IMR-90 (cell line): ENCODE measurements at regions not wholly inside any gene's neighbourhood (a gene's known extent, or its start where the extent isn't known, plus 50 kb on each side); places are given as distances from the start of the nearest gene placed in this dataset.
"Not testable (repeated sequence)": the region's sequence is repeated elsewhere in the genome, so short reads cannot be mapped to it uniquely, and the experiment has no call there.

Source experiments
- BHLHE40 ChIP-seq: fragments of 150-350 bp; IDR thresholded peaks from 2 replicates; pipeline ENCODE4 v1.6.1; 2016; ENCODE audit warnings: mild to moderate bottlenecking, low read depth, low read length
- CEBPB ChIP-seq: IDR thresholded peaks from 2 replicates; pipeline ENCODE4 v1.6.1; 2012; ENCODE audit warnings: low read depth, low read length, improper control_type of control experiment
- CHD1 ChIP-seq: IDR thresholded peaks from 2 replicates; pipeline ENCODE4 v1.6.1; 2012; ENCODE audit warnings: low read depth, low read length, improper control_type of control experiment
- FOS ChIP-seq: fragments of 150-350 bp; IDR thresholded peaks from 2 replicates; pipeline ENCODE4 v1.6.1; 2016; ENCODE audit warnings: low read depth, low read length
- MAFK ChIP-seq: IDR thresholded peaks from 2 replicates; pipeline ENCODE4 v1.6.1; 2012; ENCODE audit warnings: low read depth, low read length, improper control_type of control experiment
- MAZ ChIP-seq: IDR thresholded peaks from 2 replicates; pipeline ENCODE4 v1.6.1; 2012; ENCODE audit warnings: low read depth, mild to moderate bottlenecking, low read length, improper control_type of control experiment, moderate library complexity, borderline replicate concordance
- NFE2L2 ChIP-seq: fragments of 150-350 bp; IDR thresholded peaks from 2 replicates; pipeline ENCODE4 v1.6.1; 2016; ENCODE audit warnings: low read depth, mild to moderate bottlenecking, low read length
- POLR2A ChIP-seq: IDR thresholded peaks from 2 replicates; pipeline ENCODE4 v1.6.1; 2012; ENCODE audit warnings: mild to moderate bottlenecking, low read depth, low read length
- RAD21 ChIP-seq: IDR thresholded peaks from 2 replicates; pipeline ENCODE4 v1.6.1; 2012; ENCODE audit warnings: low read length, improper control_type of control experiment
- RFX5 ChIP-seq: IDR thresholded peaks from 2 replicates; pipeline ENCODE4 v1.8.0; 2012; ENCODE audit warnings: low read depth, mild to moderate bottlenecking, low read length, moderate library complexity
- SMC3 ChIP-seq: fragments of 150-350 bp; IDR thresholded peaks from 2 replicates; pipeline ENCODE4 v1.6.1; 2016; ENCODE audit warnings: low read depth, mild to moderate bottlenecking, antibody characterized with exemption, low read length, moderate library complexity
- TF ChIP-seq, protein P1 (sequence below): conservative IDR thresholded peaks from 2 replicates; pipeline ENCODE4 v1.5.1; 2012; ENCODE audit warnings: mild to moderate bottlenecking, low read depth, low read length, improper control_type of control experiment
- TF ChIP-seq, protein P2 (sequence below): fragments of 150-350 bp; IDR thresholded peaks from 2 replicates; pipeline ENCODE4 v1.6.1; 2016; ENCODE audit warnings: low read depth, mild to moderate bottlenecking, low read length, moderate library complexity, borderline replicate concordance
- TF ChIP-seq, protein P3 (sequence below): fragments of 150-350 bp; IDR thresholded peaks from 2 replicates; pipeline ENCODE4 v1.6.1; 2017; ENCODE audit warnings: mild to moderate bottlenecking, antibody characterized with exemption, low read length, low read depth

DNA sequence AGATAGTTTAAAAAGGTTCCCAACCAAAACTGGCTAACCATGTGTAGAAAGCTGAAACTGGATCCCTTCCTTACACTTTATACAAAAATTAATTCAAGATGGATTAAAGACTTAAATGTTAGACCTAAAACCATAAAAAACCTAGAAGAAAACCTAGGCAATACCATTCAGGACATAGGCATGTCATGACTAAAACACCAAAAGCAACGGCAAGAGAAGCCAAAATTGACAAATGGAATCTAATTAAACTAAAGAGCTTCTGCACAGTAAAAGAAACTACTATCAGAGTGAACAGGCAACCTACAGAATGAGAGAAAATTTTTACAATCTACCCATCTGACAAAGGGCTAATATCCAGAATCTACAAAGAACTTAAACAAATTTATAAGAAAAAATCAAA, 379.1 kb upstream of the PIK3R1 start:
- TF ChIP-seq, protein P1, sequence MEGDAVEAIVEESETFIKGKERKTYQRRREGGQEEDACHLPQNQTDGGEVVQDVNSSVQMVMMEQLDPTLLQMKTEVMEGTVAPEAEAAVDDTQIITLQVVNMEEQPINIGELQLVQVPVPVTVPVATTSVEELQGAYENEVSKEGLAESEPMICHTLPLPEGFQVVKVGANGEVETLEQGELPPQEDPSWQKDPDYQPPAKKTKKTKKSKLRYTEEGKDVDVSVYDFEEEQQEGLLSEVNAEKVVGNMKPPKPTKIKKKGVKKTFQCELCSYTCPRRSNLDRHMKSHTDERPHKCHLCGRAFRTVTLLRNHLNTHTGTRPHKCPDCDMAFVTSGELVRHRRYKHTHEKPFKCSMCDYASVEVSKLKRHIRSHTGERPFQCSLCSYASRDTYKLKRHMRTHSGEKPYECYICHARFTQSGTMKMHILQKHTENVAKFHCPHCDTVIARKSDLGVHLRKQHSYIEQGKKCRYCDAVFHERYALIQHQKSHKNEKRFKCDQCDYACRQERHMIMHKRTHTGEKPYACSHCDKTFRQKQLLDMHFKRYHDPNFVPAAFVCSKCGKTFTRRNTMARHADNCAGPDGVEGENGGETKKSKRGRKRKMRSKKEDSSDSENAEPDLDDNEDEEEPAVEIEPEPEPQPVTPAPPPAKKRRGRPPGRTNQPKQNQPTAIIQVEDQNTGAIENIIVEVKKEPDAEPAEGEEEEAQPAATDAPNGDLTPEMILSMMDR, result not testable (repeated sequence)
- TF ChIP-seq SMC3, CHD1, POLR2A, MAFK, RAD21, CEBPB, NFE2L2, RFX5, FOS, BHLHE40, MAZ: not testable (repeated sequence)
- TF ChIP-seq, protein P2, sequence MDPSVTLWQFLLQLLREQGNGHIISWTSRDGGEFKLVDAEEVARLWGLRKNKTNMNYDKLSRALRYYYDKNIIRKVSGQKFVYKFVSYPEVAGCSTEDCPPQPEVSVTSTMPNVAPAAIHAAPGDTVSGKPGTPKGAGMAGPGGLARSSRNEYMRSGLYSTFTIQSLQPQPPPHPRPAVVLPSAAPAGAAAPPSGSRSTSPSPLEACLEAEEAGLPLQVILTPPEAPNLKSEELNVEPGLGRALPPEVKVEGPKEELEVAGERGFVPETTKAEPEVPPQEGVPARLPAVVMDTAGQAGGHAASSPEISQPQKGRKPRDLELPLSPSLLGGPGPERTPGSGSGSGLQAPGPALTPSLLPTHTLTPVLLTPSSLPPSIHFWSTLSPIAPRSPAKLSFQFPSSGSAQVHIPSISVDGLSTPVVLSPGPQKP, result not testable (repeated sequence)
- TF ChIP-seq, protein P3, sequence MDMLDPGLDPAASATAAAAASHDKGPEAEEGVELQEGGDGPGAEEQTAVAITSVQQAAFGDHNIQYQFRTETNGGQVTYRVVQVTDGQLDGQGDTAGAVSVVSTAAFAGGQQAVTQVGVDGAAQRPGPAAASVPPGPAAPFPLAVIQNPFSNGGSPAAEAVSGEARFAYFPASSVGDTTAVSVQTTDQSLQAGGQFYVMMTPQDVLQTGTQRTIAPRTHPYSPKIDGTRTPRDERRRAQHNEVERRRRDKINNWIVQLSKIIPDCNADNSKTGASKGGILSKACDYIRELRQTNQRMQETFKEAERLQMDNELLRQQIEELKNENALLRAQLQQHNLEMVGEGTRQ, result not testable (repeated sequence)
